ENCODE measurements at regions not wholly inside any gene's neighbourhood (a gene's known extent, or its start where the extent isn't known, plus 50 kb on each side); places are given as distances from the start of the nearest gene placed in this dataset.

DNA sequence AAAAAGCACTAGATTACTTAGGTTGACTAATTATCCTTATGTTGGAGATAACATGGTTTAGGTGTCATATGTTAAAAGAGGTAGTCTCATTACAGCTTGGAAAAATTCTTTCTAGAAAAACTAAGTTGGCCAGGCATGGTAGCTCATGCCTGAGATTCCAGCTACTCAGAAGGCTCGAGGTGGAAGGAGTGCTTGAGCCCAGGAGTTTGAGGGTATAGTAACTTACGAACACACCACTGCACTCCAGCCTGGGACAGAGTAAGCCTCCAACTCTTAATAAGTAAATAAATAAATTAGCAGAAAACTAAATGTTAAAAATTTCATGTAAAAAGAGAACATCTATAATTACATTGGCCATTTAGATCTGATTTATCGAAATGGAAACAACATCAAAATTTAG, 177.2 kb downstream of the NR4A2 start:
- H3K27ac ChIP-seq (ENCODE audit: low read depth in 2 of 2, low read length in 1 of 2) = no peak overlapping the region
- H3K79me2 ChIP-seq (ENCODE audit: insufficient read depth) = no peaks in the 10 kb centered on the region
- H3K4me2 ChIP-seq = no peak overlapping the region
- H3K4me3 ChIP-seq (ENCODE audit: low read depth in 2 of 2, low read length in 1 of 2) = no peak overlapping the region
- H3K9ac ChIP-seq = no peak overlapping the region
- ChIA-PET POLR2A (no interaction called here), CTCF (no interaction called here)
- H4K20me1 ChIP-seq (ENCODE audit: insufficient read depth) = no peaks in the 10 kb centered on the region
- H3K4me1 ChIP-seq (ENCODE audit: control insufficient read depth in 1 of 2, insufficient read depth in 2 of 2, low read depth in 1 of 2, low read length in 1 of 2) = no peaks in the 10 kb centered on the region
- H3K36me3 ChIP-seq (replicated peaks in 1 of 2; ENCODE audit: control insufficient read depth in 1 of 2, insufficient read depth in 2 of 2, low read length in 1 of 2) = no peaks in the 10 kb centered on the region
- no peaks in the 10 kb centered on the region for H3K27me3 ChIP-seq (ENCODE audit: insufficient read depth)
- no peak for DNase-seq
- H3F3A ChIP-seq (replicated peaks; ENCODE audit: insufficient read depth) = no peaks in the 10 kb centered on the region
- H3K9me3 ChIP-seq = no peaks in the 10 kb centered on the region
- WGBS (ENCODE audit: low lambda C conversion rate) = 8% methylated on average over 3 of the region's 3 CpGs
- H2AFZ ChIP-seq (ENCODE audit: low read depth) = no peak overlapping the region
- TF ChIP-seq TCF12 (IDR thresholded peaks at IDR 0.05) = no peak
- TF ChIP-seq, protein P1, sequence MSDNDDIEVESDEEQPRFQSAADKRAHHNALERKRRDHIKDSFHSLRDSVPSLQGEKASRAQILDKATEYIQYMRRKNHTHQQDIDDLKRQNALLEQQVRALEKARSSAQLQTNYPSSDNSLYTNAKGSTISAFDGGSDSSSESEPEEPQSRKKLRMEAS (IDR thresholded peaks at IDR 0.05; ENCODE audit: low read depth) = no peak
- H3K9me2 ChIP-seq = no peaks in the 10 kb centered on the region

DNA sequence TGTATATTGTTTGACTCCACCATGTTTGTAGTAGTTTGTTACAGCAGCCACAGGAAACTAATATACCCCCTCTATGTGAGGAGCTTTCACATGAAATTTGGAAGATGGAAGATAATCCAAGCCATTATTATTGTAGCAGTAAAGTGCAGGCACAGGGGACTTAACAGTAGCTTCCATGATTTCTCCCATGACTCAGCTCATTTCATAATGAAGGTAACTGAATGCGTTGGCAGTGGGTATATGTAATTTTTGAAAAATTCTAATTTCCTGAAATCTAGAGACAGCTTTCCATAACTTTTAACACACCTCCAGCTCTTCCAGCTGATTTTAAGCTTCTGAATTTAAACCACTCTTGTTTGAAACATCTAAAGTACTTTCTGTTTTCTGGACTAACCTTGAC, 181.2 kb downstream of the NR4A2 start:
- no peaks in the 10 kb centered on the region for H3K79me2 ChIP-seq (ENCODE audit: insufficient read depth)
- H3K9ac ChIP-seq = no peak overlapping the region
- no peaks in the 10 kb centered on the region for H3F3A ChIP-seq (replicated peaks; ENCODE audit: insufficient read depth)
- POLR2A ChIA-PET = no interaction called here
- TF ChIP-seq FOSL2 (IDR thresholded peaks at IDR 0.05; ENCODE audit: borderline replicate concordance, low read depth) (no peak), EZH2phosphoT487 (IDR thresholded peaks at IDR 0.05; ENCODE audit: borderline replicate concordance, low read depth) (no peak), USF1 (IDR thresholded peaks at IDR 0.05; ENCODE audit: borderline replicate concordance, low read depth) (no peak), SIN3A (IDR thresholded peaks at IDR 0.05; ENCODE audit: borderline replicate concordance, low read depth, low read length) (no peak)
- H3K36me3 ChIP-seq (replicated peaks in 1 of 2; ENCODE audit: control insufficient read depth in 1 of 2, insufficient read depth in 2 of 2, low read length in 1 of 2) = no peaks in the 10 kb centered on the region
- 12% methylated on average over 1 of the region's 1 CpG for WGBS (ENCODE audit: low lambda C conversion rate)
- no peak overlapping the region for H2AFZ ChIP-seq (ENCODE audit: low read depth)
- no peak overlapping the region for H3K4me3 ChIP-seq (ENCODE audit: low read depth in 2 of 2, low read length in 1 of 2)
- H3K27ac ChIP-seq (ENCODE audit: low read depth in 2 of 2, low read length in 1 of 2) = no peak overlapping the region
- H3K9me2 ChIP-seq = no peaks in the 10 kb centered on the region
- DNase-seq = no peak
- no peaks in the 10 kb centered on the region for H3K9me3 ChIP-seq
- no peak overlapping the region for H3K4me2 ChIP-seq
- H3K4me1 ChIP-seq (ENCODE audit: control insufficient read depth in 1 of 2, insufficient read depth in 2 of 2, low read depth in 1 of 2, low read length in 1 of 2) = no peaks in the 10 kb centered on the region
- no peaks in the 10 kb centered on the region for H3K27me3 ChIP-seq (ENCODE audit: insufficient read depth)
- CTCF ChIA-PET = no interaction called here
- no peaks in the 10 kb centered on the region for H4K20me1 ChIP-seq (ENCODE audit: insufficient read depth)

DNA sequence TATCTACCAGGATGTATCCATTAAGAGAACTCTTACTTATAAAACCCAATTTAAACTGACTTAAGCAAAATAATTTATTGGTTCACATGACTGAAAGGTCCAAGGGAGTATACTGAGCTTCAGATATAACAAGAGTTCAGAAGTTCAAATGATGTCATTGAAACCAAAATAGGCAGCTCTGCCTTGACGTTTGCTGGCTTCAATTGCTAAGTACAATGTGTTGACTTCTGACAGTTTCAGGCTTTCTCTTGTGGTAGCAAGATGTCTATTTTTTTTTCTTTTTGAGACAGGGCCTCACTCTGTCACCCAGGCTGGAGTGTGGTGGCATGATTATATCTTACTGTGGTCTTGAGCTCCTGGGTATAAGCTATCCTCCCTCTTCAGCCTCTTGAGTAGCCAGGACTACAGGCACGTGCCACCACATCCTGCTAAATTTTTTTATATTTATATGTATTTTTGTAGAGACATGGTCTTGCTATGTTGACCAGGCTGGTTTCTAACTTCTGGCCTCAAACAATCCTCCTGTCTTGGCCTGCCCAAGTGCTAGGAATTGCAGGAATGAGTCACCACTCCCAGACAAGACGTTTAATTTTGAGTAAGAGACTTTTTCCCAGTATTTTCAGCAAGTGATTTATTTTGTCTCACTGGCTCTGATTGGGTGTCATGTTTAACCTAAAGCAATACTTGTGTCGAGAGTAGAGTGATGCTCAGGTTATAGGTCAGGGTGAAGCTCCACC, 184.8 kb downstream of the NR4A2 start:
- H3K27ac ChIP-seq (ENCODE audit: low read depth in 2 of 2, low read length in 1 of 2) = no peak overlapping the region
- H3K4me3 ChIP-seq (ENCODE audit: low read depth in 2 of 2, low read length in 1 of 2) = no peak overlapping the region
- H3K27me3 ChIP-seq (ENCODE audit: insufficient read depth) = no peaks in the 10 kb centered on the region
- no peak for TF ChIP-seq SIN3A (IDR thresholded peaks at IDR 0.05; ENCODE audit: borderline replicate concordance, low read depth, low read length)
- no peak for TF ChIP-seq YY1 (IDR thresholded peaks at IDR 0.05; ENCODE audit: low read depth)
- TF ChIP-seq, protein P2, sequence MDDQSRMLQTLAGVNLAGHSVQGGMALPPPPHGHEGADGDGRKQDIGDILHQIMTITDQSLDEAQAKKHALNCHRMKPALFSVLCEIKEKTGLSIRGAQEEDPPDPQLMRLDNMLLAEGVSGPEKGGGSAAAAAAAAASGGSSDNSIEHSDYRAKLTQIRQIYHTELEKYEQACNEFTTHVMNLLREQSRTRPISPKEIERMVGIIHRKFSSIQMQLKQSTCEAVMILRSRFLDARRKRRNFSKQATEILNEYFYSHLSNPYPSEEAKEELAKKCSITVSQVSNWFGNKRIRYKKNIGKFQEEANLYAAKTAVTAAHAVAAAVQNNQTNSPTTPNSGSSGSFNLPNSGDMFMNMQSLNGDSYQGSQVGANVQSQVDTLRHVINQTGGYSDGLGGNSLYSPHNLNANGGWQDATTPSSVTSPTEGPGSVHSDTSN (IDR thresholded peaks at IDR 0.05) = no peak
- no peak for TF ChIP-seq NFIC (IDR thresholded peaks at IDR 0.05; ENCODE audit: borderline replicate concordance)
- no peak for TF ChIP-seq RAD21 (IDR thresholded peaks at IDR 0.05; ENCODE audit: low read length)
- no peak for TF ChIP-seq FOXJ3 (CRISPR knock-in tag; IDR thresholded peaks at IDR 0.05)
- TF ChIP-seq, protein P3, sequence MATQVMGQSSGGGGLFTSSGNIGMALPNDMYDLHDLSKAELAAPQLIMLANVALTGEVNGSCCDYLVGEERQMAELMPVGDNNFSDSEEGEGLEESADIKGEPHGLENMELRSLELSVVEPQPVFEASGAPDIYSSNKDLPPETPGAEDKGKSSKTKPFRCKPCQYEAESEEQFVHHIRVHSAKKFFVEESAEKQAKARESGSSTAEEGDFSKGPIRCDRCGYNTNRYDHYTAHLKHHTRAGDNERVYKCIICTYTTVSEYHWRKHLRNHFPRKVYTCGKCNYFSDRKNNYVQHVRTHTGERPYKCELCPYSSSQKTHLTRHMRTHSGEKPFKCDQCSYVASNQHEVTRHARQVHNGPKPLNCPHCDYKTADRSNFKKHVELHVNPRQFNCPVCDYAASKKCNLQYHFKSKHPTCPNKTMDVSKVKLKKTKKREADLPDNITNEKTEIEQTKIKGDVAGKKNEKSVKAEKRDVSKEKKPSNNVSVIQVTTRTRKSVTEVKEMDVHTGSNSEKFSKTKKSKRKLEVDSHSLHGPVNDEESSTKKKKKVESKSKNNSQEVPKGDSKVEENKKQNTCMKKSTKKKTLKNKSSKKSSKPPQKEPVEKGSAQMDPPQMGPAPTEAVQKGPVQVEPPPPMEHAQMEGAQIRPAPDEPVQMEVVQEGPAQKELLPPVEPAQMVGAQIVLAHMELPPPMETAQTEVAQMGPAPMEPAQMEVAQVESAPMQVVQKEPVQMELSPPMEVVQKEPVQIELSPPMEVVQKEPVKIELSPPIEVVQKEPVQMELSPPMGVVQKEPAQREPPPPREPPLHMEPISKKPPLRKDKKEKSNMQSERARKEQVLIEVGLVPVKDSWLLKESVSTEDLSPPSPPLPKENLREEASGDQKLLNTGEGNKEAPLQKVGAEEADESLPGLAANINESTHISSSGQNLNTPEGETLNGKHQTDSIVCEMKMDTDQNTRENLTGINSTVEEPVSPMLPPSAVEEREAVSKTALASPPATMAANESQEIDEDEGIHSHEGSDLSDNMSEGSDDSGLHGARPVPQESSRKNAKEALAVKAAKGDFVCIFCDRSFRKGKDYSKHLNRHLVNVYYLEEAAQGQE (IDR thresholded peaks at IDR 0.05; ENCODE audit: low read depth, low read length) = no peak
- no peak for TF ChIP-seq USF1 (IDR thresholded peaks at IDR 0.05; ENCODE audit: borderline replicate concordance, low read depth)
- H3K9me2 ChIP-seq = no peaks in the 10 kb centered on the region
- ChIA-PET POLR2A (no interaction called here), CTCF (interaction anchor here (0.6 kb wide), 1 partner anchor 94 kb away, joined by 3 read pairs; no protein-coding TSS in a partner anchor)
- H3K79me2 ChIP-seq (ENCODE audit: insufficient read depth) = no peaks in the 10 kb centered on the region
- no peaks in the 10 kb centered on the region for H3K36me3 ChIP-seq (replicated peaks in 1 of 2; ENCODE audit: control insufficient read depth in 1 of 2, insufficient read depth in 2 of 2, low read length in 1 of 2)
- WGBS (ENCODE audit: low lambda C conversion rate) = 8% methylated on average over 4 of the region's 4 CpGs
- DNase-seq = no peak
- no peak overlapping the region for H2AFZ ChIP-seq (ENCODE audit: low read depth)
- no peaks in the 10 kb centered on the region for H3K9me3 ChIP-seq
- no peak overlapping the region for H3K9ac ChIP-seq
- H3K4me1 ChIP-seq (ENCODE audit: control insufficient read depth in 1 of 2, insufficient read depth in 2 of 2, low read depth in 1 of 2, low read length in 1 of 2) = no peaks in the 10 kb centered on the region
- H3K4me2 ChIP-seq = no peak overlapping the region
- no peaks in the 10 kb centered on the region for H3F3A ChIP-seq (replicated peaks; ENCODE audit: insufficient read depth)
- H4K20me1 ChIP-seq (ENCODE audit: insufficient read depth) = no peaks in the 10 kb centered on the region
